A549 (cell line): ENCODE measurements at regions not wholly inside any gene's neighbourhood (a gene's known extent, or its start where the extent isn't known, plus 50 kb on each side); places are given as distances from the start of the nearest gene placed in this dataset.
"Not testable (repeated sequence)": the region's sequence is repeated elsewhere in the genome, so short reads cannot be mapped to it uniquely, and the experiment has no call there.

Experiments
- ATAC-seq, 2 experiments: fragments of 200-7000 bp in 1 of 2; fragments of >200 bp in 1 of 2; cut with Nextera tagmentation in 1 of 2; cut with Tn5 transposase in 1 of 2; 3 replicates each; pipeline versions ENCODE4 v1.8.0 to v1.9.1; 2018 to 2020; ENCODE audit warnings: mild to moderate bottlenecking in 1 of 2, moderate library complexity in 1 of 2
- CTCF ChIA-PET: fragments of 300-600 bp; sonication (Branson Sonifier 250); formaldehyde crosslinking; extraction: SDS; loops from one replicate; lab custom pipeline; 2021; ENCODE audit warnings: antibody characterized with exemption, inconsistent platforms; lab: Yijun Ruan, JAX
- POLR2A ChIA-PET: fragments of 350-600 bp; formaldehyde crosslinking; extraction: SDS; loops from one replicate; lab custom pipeline; 2021; ENCODE audit warnings: antibody characterized with exemption, inconsistent platforms; lab: Yijun Ruan, JAX
- DNase-seq, 2 experiments: peaks; one replicate each; pipeline versions ENCODE4 v3.0.0 to v3.0.0-alpha.2; 2011 to 2016; ENCODE audit warnings: low read depth in 1 of 2, low spot score in 1 of 2
- FAIRE-seq: peaks from 2 replicates; lab custom pipeline; 2011; peaks lifted over from hg19 to GRCh38; lab: Jason Lieb, UNC
- H3K27ac ChIP-seq, 2 experiments: fragments of >200 bp; sonication (Bioruptor Twin); formaldehyde crosslinking; 3 replicates each; pipeline ENCODE4 v1.5.1; 2016 to 2017
- H3K4me1 ChIP-seq: fragments of >200 bp; sonication (Bioruptor Twin); formaldehyde crosslinking; 3 replicates; pipeline ENCODE4 v1.6.1; 2016
- H3K4me2 ChIP-seq: fragments of >200 bp; sonication (Bioruptor Twin); formaldehyde crosslinking; 3 replicates; pipeline ENCODE4 v1.6.1; 2016
- H3K4me3 ChIP-seq: fragments of >200 bp; sonication (Bioruptor Twin); formaldehyde crosslinking; 3 replicates; pipeline ENCODE4 v1.5.1; 2016
- H3K9me3 ChIP-seq: fragments of >200 bp; sonication (Bioruptor Twin); formaldehyde crosslinking; 3 replicates; pipeline ENCODE4 v1.6.1; 2016
- BCL3 ChIP-seq: fragments of >200 bp; sonication (Bioruptor Twin); formaldehyde crosslinking; IDR thresholded peaks from 3 replicates; pipeline ENCODE4 v1.6.1; 2016
- BHLHE40 ChIP-seq: IDR thresholded peaks from 2 replicates; pipeline ENCODE4 v1.6.1; 2012; ENCODE audit warnings: low read depth, low read length, inconsistent platforms
- CBX2 ChIP-seq: fragments of 200-600 bp; sonication (generic); IDR thresholded peaks from 2 replicates; pipeline ENCODE4 v1.6.1; 2016; ENCODE audit warnings: low read depth, mild to moderate bottlenecking, borderline replicate concordance
- CBX8 ChIP-seq: fragments of 200-600 bp; sonication (generic); IDR thresholded peaks from 2 replicates; pipeline ENCODE4 v1.6.1; 2016
- EHMT2 ChIP-seq: fragments of 200-600 bp; sonication (generic); IDR thresholded peaks from 2 replicates; pipeline ENCODE4 v1.6.1; 2016; ENCODE audit warnings: antibody characterized with exemption, low read depth, mild to moderate bottlenecking, moderate library complexity
- FOSB ChIP-seq: fragments of 250-450 bp; sonication (Bioruptor Pico); IDR thresholded peaks from 2 replicates; pipeline ENCODE4 v1.5.0; 2020; ENCODE audit warnings: mild to moderate bottlenecking, moderate library complexity
- HMGXB4 ChIP-seq: fragments of 250-450 bp; sonication (Bioruptor Pico); IDR thresholded peaks from 2 replicates; pipeline ENCODE4 v1.5.0; 2021; ENCODE audit warnings: mild to moderate bottlenecking, moderate library complexity, borderline replicate concordance
- HOXB5 ChIP-seq: fragments of 250-450 bp; sonication (Bioruptor Pico); IDR thresholded peaks from 2 replicates; pipeline ENCODE4 v1.5.0; 2020; ENCODE audit warnings: mild to moderate bottlenecking, moderate library complexity
- JUN ChIP-seq, 2 experiments: fragments of >200 bp; sonication (Bioruptor Twin); formaldehyde crosslinking; IDR thresholded peaks; 2 replicates in 1 of 2; 3 replicates in 1 of 2; pipeline ENCODE4 v1.6.1; 2016 to 2017
- JUNB ChIP-seq: fragments of >200 bp; sonication (Bioruptor Twin); formaldehyde crosslinking; IDR thresholded peaks from 2 replicates; pipeline ENCODE4 v1.6.1; 2016
- KDM1A ChIP-seq: fragments of 200-600 bp; sonication (generic); IDR thresholded peaks from 2 replicates; pipeline ENCODE4 v1.6.1; 2016; ENCODE audit warnings: low read depth, mild to moderate bottlenecking
- KDM5A ChIP-seq: fragments of 200-600 bp; sonication (generic); IDR thresholded peaks from 2 replicates; pipeline ENCODE4 v1.6.1; 2016; ENCODE audit warnings: antibody characterized with exemption, mild to moderate bottlenecking
- MAX ChIP-seq: IDR thresholded peaks from 2 replicates; pipeline ENCODE4 v1.6.1; 2012
- NFE2L2 ChIP-seq: fragments of 150-350 bp; conservative IDR thresholded peaks from 2 replicates; pipeline ENCODE4 v1.6.1; 2014; ENCODE audit warnings: low read length
- NPAS2 ChIP-seq: fragments of 250-450 bp; sonication (Bioruptor Pico); IDR thresholded peaks from 2 replicates; pipeline ENCODE4 v1.8.0; 2022; ENCODE audit warnings: mild to moderate bottlenecking, moderate library complexity, borderline replicate concordance
- PHF8 ChIP-seq: fragments of 200-600 bp; sonication (generic); IDR thresholded peaks from 2 replicates; pipeline ENCODE4 v1.6.1; 2016; ENCODE audit warnings: low read depth, mild to moderate bottlenecking, antibody characterized with exemption, moderate library complexity, borderline replicate concordance
- POLR2AphosphoS2 ChIP-seq: conservative IDR thresholded peaks from 2 replicates; pipeline ENCODE4 v1.6.1; 2012; ENCODE audit warnings: low read length, improper control_type of control experiment, inconsistent platforms
- RCOR1 ChIP-seq: fragments of 150-350 bp; IDR thresholded peaks from 2 replicates; pipeline ENCODE4 v1.6.1; 2014; ENCODE audit warnings: antibody characterized with exemption, low read length, low read depth
- RFX5 ChIP-seq: fragments of 450-650 bp; IDR thresholded peaks from 2 replicates; pipeline ENCODE4 v1.7.1; 2014; ENCODE audit warnings: antibody characterized with exemption, mild to moderate bottlenecking, moderate library complexity
- SMC3 ChIP-seq: fragments of >200 bp; sonication (Bioruptor Twin); formaldehyde crosslinking; IDR thresholded peaks from 3 replicates; pipeline ENCODE4 v1.6.1; 2018; ENCODE audit warnings: inconsistent platforms
- SREBF2 ChIP-seq: fragments of 450-650 bp; IDR thresholded peaks from 2 replicates; pipeline ENCODE4 v1.6.1; 2014; ENCODE audit warnings: mild to moderate bottlenecking, moderate library complexity
- TFCP2L1 ChIP-seq: fragments of 250-450 bp; sonication (Bioruptor Pico); IDR thresholded peaks from 2 replicates; pipeline ENCODE4 v1.5.0; 2021; ENCODE audit warnings: mild to moderate bottlenecking
- TP53 ChIP-seq: fragments of 250-450 bp; sonication (Bioruptor Pico); IDR thresholded peaks from 2 replicates; pipeline ENCODE4 v1.5.0; 2021; ENCODE audit warnings: mild to moderate bottlenecking, moderate library complexity
- ZC3H11A ChIP-seq: fragments of 450-650 bp; IDR thresholded peaks from 2 replicates; pipeline ENCODE4 v1.6.1; 2014; ENCODE audit warnings: antibody characterized with exemption, mild to moderate bottlenecking
- ZFP36 ChIP-seq: fragments of 450-650 bp; IDR thresholded peaks from 2 replicates; pipeline ENCODE4 v1.6.1; 2014; ENCODE audit warnings: borderline replicate concordance; ENCODE audit not compliant: partially characterized antibody
- ZNF302 ChIP-seq: fragments of 250-450 bp; sonication (Bioruptor Pico); IDR thresholded peaks from 2 replicates; pipeline ENCODE4 v1.9.0; 2021; ENCODE audit warnings: inconsistent platforms, mild to moderate bottlenecking, moderate library complexity
- WGBS: methylation state at CpG from one replicate; pipeline ENCODE4 v1.1.6; 2017; ENCODE audit errors: missing lambda C conversion rate; 5-methylcytosine and 5-hydroxymethylcytosine counted together

GRCh38 chr6:6987749-6988148 is 120.0 kb upstream of the RREB1 start:
- WGBS: 83% methylated on average over 3 of the region's 4 CpGs
- Histone ChIP-seq H3K9me3 (no peaks in the 10 kb centered on the region), H3K4me1 (no peaks in the 10 kb centered on the region), H3K27ac (no peak overlapping the region), H3K4me2 (no peak overlapping the region), H3K4me3 (no peak overlapping the region)
- ChIA-PET CTCF (interaction anchor here (0.7 kb wide), 1 partner anchor 84 kb away, joined by 3 read pairs; no protein-coding TSS in a partner anchor), POLR2A (no interaction called here)
- no peak for TF ChIP-seq JUN (IDR thresholded peaks at IDR 0.05)
- TF ChIP-seq FOSB (CRISPR knock-in tag): no peak
- TF ChIP-seq RFX5: no peak
- no peak for TF ChIP-seq EHMT2
- no peak for TF ChIP-seq PHF8
- TF ChIP-seq MAX: no peak
- no peak for TF ChIP-seq SREBF2
- no peak for TF ChIP-seq JUNB
- TF ChIP-seq CBX2: no peak
- TF ChIP-seq RCOR1: no peak
- no peak for TF ChIP-seq HMGXB4 (CRISPR knock-in tag)
- no peak for TF ChIP-seq KDM1A
- TF ChIP-seq TP53 (CRISPR knock-in tag): no peak
- no peak for TF ChIP-seq NFE2L2
- no peak for TF ChIP-seq TFCP2L1 (CRISPR knock-in tag)
- no peak for TF ChIP-seq NPAS2 (CRISPR knock-in tag)
- no peak for TF ChIP-seq BHLHE40
- no peak for TF ChIP-seq HOXB5 (CRISPR knock-in tag)
- TF ChIP-seq ZFP36: no peak
- no peak for TF ChIP-seq BCL3
- ATAC-seq: no peak
- no peak for DNase-seq
- no peak for FAIRE-seq

GRCh38 chr6:6990059-6990458 is 117.7 kb upstream of the RREB1 start:
- H3K4me2 ChIP-seq, H3K4me3 ChIP-seq, FAIRE-seq, H3K27ac ChIP-seq, CTCF ChIA-PET, DNase-seq, ATAC-seq, H3K4me1 ChIP-seq, H3K9me3 ChIP-seq, POLR2A ChIA-PET: not testable (repeated sequence)
- WGBS: 84% methylated on average over 4 of the region's 4 CpGs
- TF ChIP-seq ZC3H11A: peak; percentile 65

GRCh38 chr6:6993503-6994237 is 114.1 kb upstream of the RREB1 start:
- FAIRE-seq: no peak
- no peaks in the 10 kb centered on the region for H3K4me1 ChIP-seq
- TF ChIP-seq SMC3: no peak
- no peak for TF ChIP-seq NFE2L2
- TF ChIP-seq KDM5A: no peak
- no peak for TF ChIP-seq POLR2AphosphoS2
- TF ChIP-seq CBX8: no peak
- TF ChIP-seq CBX2: no peak
- TF ChIP-seq EHMT2: no peak
- TF ChIP-seq ZNF302: no peak
- DNase-seq: no peak
- no peak for ATAC-seq
- H3K27ac ChIP-seq: no peak overlapping the region
- H3K4me2 ChIP-seq: no peak overlapping the region
- POLR2A ChIA-PET: no interaction called here
- H3K9me3 ChIP-seq: no peaks in the 10 kb centered on the region
- CTCF ChIA-PET: no interaction called here
- WGBS: 94% methylated on average over 4 of the region's 4 CpGs
- no peak overlapping the region for H3K4me3 ChIP-seq
